ENCODE measurements at regions not wholly inside any gene's neighbourhood (a gene's known extent, or its start where the extent isn't known, plus 50 kb on each side); places are given as distances from the start of the nearest gene placed in this dataset.

GRCh38 chr5:50967563-50968355 is 301.3 kb downstream of the PARP8 start:
- H3K9ac ChIP-seq (ENCODE audit: low read length in 3 of 3) = no peak overlapping the region
- intact Hi-C loops (cut with DNase I) = loop anchor here (10.0 kb wide), 1 partner anchor 1687 kb away; no protein-coding TSS in a partner anchor
- H3K4me1 ChIP-seq (ENCODE audit: control insufficient read depth in 2 of 3, insufficient read depth in 2 of 3, low read depth in 1 of 3, low read length in 3 of 3) = peaks cover 0 to 7% (median 5%) of the 10 kb centered on the region in 3 donors
- TF ChIP-seq CTCF (IDR thresholded peaks at IDR 0.05; ENCODE audit: borderline replicate concordance, extremely low read depth, insufficient read depth) = no peak
- peak in 3 of 5 donors; percentile 24 to 56 (median 34) for DNase-seq
- no peaks in the 10 kb centered on the region for H3K36me3 ChIP-seq (ENCODE audit: control insufficient read depth in 2 of 3, insufficient read depth in 3 of 3, low read length in 3 of 3)
- H3K9me3 ChIP-seq (ENCODE audit: control insufficient read depth in 2 of 3, insufficient read depth in 1 of 3, low read length in 3 of 3) = no peaks in the 10 kb centered on the region
- peaks cover 73% of the 10 kb centered on the region for H3K27me3 ChIP-seq (ENCODE audit: control insufficient read depth, insufficient read depth, low read length)
- no peak for FAIRE-seq
- peak overlapping the region in 2 of 3 donors; percentile 52 to 61 for H3K4me3 ChIP-seq (ENCODE audit: low read length in 3 of 3)
- no peak overlapping the region for H3K27ac ChIP-seq (ENCODE audit: low read depth in 2 of 2, low read length in 2 of 2)

- Histone ChIP-seq H3K27ac (ENCODE audit: low read depth in 2 of 2, low read length in 2 of 2) (no peak overlapping the region), H3K4me1 (ENCODE audit: control insufficient read depth in 2 of 3, insufficient read depth in 2 of 3, low read depth in 1 of 3, low read length in 3 of 3) (peaks cover 0 to 7% (median 0%) of the 10 kb centered on the region in 3 donors)
- no peak for TF ChIP-seq CTCF (IDR thresholded peaks at IDR 0.05; ENCODE audit: borderline replicate concordance, extremely low read depth, insufficient read depth)
Observed at GRCh38 chr5:50968356-50969149, 302.1 kb downstream of the PARP8 start.

DNA sequence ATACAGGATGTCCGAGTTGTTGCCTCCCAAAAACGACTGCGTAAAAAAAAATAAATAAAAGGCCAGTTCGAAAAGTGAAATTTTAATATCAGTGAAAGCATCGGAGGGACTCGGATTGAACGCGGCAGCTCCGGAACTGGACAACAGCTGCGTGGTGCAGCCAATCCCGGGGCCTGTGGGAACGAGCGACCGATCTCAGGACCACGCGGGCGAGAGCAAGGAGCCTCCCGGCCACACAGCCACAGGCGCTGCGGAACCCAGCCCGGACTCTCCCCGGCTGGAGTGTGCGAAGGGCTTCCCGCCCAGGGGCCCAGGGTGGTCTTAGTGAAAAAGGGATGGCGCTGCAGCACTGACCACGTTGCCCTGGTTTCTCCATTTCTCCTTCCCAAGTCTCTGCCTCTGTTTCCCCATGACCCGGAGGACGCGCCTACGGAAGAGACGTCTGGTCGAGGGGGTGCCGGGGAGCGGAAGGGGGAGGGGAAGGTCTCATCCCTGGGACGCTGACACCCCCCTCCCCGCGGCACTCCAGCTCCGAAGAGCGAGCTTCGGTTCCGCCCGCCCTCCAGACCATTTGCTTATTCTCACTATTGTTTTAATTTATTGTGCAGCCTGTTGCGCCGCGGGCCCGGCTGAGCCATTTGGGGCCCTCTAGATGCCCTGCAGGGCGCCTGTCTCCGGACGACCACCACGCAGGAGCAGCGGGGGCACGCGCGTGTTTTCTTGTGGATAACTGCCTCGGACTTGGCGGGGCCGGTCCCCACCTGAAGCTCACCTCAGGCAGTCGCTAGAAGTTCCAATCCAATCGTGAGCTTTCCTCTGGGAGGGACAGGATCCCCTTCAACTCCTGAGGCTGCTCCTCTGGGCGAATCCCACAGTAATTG is 303.0 kb downstream of the PARP8 start:
- H3K27ac ChIP-seq (ENCODE audit: low read depth in 2 of 2, low read length in 2 of 2) = no peak overlapping the region

More at GRCh38 chr5:50968356-50969149, 302.1 kb downstream of the PARP8 start:
- peaks cover 71% of the 10 kb centered on the region for H3K27me3 ChIP-seq (ENCODE audit: control insufficient read depth, insufficient read depth, low read length)
- H3K9me3 ChIP-seq (ENCODE audit: control insufficient read depth in 2 of 3, insufficient read depth in 1 of 3, low read length in 3 of 3) = no peaks in the 10 kb centered on the region
- H3K9ac ChIP-seq (ENCODE audit: low read length in 3 of 3) = no peak overlapping the region
- peak overlapping the region in 2 of 3 donors; percentile 30 to 52 for H3K4me3 ChIP-seq (ENCODE audit: low read length in 3 of 3)
- peak in 3 of 5 donors; percentile 13 to 43 (median 25) for DNase-seq
- no peaks in the 10 kb centered on the region for H3K36me3 ChIP-seq (ENCODE audit: control insufficient read depth in 2 of 3, insufficient read depth in 3 of 3, low read length in 3 of 3)
- intact Hi-C loops (cut with DNase I) = loop anchor here (10.0 kb wide), 1 partner anchor 1686 kb away; no protein-coding TSS in a partner anchor
- FAIRE-seq = no peak

More for the DNA sequence above, 303.0 kb downstream of the PARP8 start:
- DNase-seq (peak; percentile 29 to 58 (median 52)), FAIRE-seq (no peak)
- Histone ChIP-seq H3K4me1 (ENCODE audit: control insufficient read depth in 2 of 3, insufficient read depth in 2 of 3, low read depth in 1 of 3, low read length in 3 of 3) (peaks cover 0 to 7% (median 0%) of the 10 kb centered on the region in 3 donors), H3K9ac (ENCODE audit: low read length in 3 of 3) (no peak overlapping the region), H3K36me3 (ENCODE audit: control insufficient read depth in 2 of 3, insufficient read depth in 3 of 3, low read length in 3 of 3) (no peaks in the 10 kb centered on the region), H3K4me3 (ENCODE audit: low read length in 3 of 3) (peak overlapping the region in 2 of 3 donors; percentile 21 to 30), H3K27me3 (ENCODE audit: control insufficient read depth, insufficient read depth, low read length) (peaks cover 65% of the 10 kb centered on the region), H3K9me3 (ENCODE audit: control insufficient read depth in 2 of 3, insufficient read depth in 1 of 3, low read length in 3 of 3) (no peaks in the 10 kb centered on the region)
- intact Hi-C loops (cut with DNase I) = loop anchor here (10.0 kb wide), 1 partner anchor 1685 kb away; no protein-coding TSS in a partner anchor
- TF ChIP-seq CTCF (IDR thresholded peaks at IDR 0.05; ENCODE audit: borderline replicate concordance, extremely low read depth, insufficient read depth) = no peak
